GM21825 (cell line): ENCODE measurements at regions not wholly inside any gene's neighbourhood (a gene's known extent, or its start where the extent isn't known, plus 50 kb on each side); places are given as distances from the start of the nearest gene placed in this dataset.
"Not testable (repeated sequence)": the region's sequence is repeated elsewhere in the genome, so short reads cannot be mapped to it uniquely, and the experiment has no call there.

ENCODE experiments used
- ATAC-seq: cut with Tn5 transposase; IDR thresholded peaks from one replicate; pipeline ENCODE4 v1.9.1; 2021; ENCODE audit warnings: mild to moderate bottlenecking, moderate library complexity; ENCODE audit not compliant: unreplicated experiment

GRCh38 chr3:125697126-125697525 lies 101.8 kb upstream of the OSBPL11 start:
- ATAC-seq: not testable (repeated sequence)

- not testable (repeated sequence) for ATAC-seq
Measured at GRCh38 chr3:125697979-125698640, 102.8 kb upstream of the OSBPL11 start.

- ATAC-seq: no peak
Measured at GRCh38 chr3:125715651-125716050, 120.4 kb upstream of the OSBPL11 start.

- not testable (repeated sequence) for ATAC-seq
Measured at GRCh38 chr3:125732151-125732550, 136.9 kb upstream of the OSBPL11 start.

GRCh38 chr3:125741991-125742718 lies 146.9 kb upstream of the OSBPL11 start:
- ATAC-seq: not testable (repeated sequence)

GRCh38 chr3:125742845-125743244 lies 147.5 kb upstream of the OSBPL11 start:
- not testable (repeated sequence) for ATAC-seq

- ATAC-seq: not testable (repeated sequence)
Measured at GRCh38 chr3:125757050-125757449, 161.8 kb upstream of the OSBPL11 start.

GRCh38 chr3:125758641-125759130 lies 163.4 kb upstream of the OSBPL11 start:
- ATAC-seq: not testable (repeated sequence)

- not testable (repeated sequence) for ATAC-seq
Measured at GRCh38 chr3:125762601-125763000, 167.3 kb upstream of the OSBPL11 start.

GRCh38 chr3:125766285-125766826 lies 171.1 kb upstream of the OSBPL11 start:
- not testable (repeated sequence) for ATAC-seq

GRCh38 chr3:125766931-125767330 lies 171.6 kb upstream of the OSBPL11 start:
- ATAC-seq: not testable (repeated sequence)

GRCh38 chr3:125767641-125768040 lies 172.3 kb upstream of the OSBPL11 start:
- ATAC-seq: no peak

- not testable (repeated sequence) for ATAC-seq
Measured at GRCh38 chr3:125768821-125769220, 173.5 kb upstream of the OSBPL11 start.

- not testable (repeated sequence) for ATAC-seq
Measured at GRCh38 chr3:125771506-125771905, 176.2 kb upstream of the OSBPL11 start.

GRCh38 chr3:125774433-125775034 lies 179.2 kb upstream of the OSBPL11 start:
- ATAC-seq: not testable (repeated sequence)

- not testable (repeated sequence) for ATAC-seq
Measured at GRCh38 chr3:125775106-125775505, 179.8 kb upstream of the OSBPL11 start.

GRCh38 chr3:125775606-125776294 lies 180.5 kb upstream of the OSBPL11 start:
- not testable (repeated sequence) for ATAC-seq

- ATAC-seq: not testable (repeated sequence)
Measured at GRCh38 chr3:125779276-125779675, 184.0 kb upstream of the OSBPL11 start.

GRCh38 chr3:125779918-125780317 lies 184.6 kb upstream of the OSBPL11 start:
- ATAC-seq: not testable (repeated sequence)

GRCh38 chr3:125781678-125782077 lies 186.4 kb upstream of the OSBPL11 start:
- ATAC-seq: not testable (repeated sequence)

GRCh38 chr3:125790312-125790711 lies 178.7 kb upstream of the ROPN1B start:
- ATAC-seq: not testable (repeated sequence)
